ENCODE measurements at regions not wholly inside any gene's neighbourhood (a gene's known extent, or its start where the extent isn't known, plus 50 kb on each side); places are given as distances from the start of the nearest gene placed in this dataset.

- Histone ChIP-seq H3K9ac (ENCODE audit: low read length) (no peak overlapping the region), H3K4me2 (ENCODE audit: low read depth, low read length, poor library complexity, severe bottlenecking) (no peak overlapping the region), H3K9me3 (ENCODE audit: insufficient read depth, low read length) (no peaks in the 10 kb centered on the region), H3K9me2 (replicated peaks; ENCODE audit: insufficient read depth, low read length) (no peaks in the 10 kb centered on the region), H3K4me3 (ENCODE audit: insufficient read depth, low read length, poor library complexity, severe bottlenecking) (no peak overlapping the region), H3K79me2 (ENCODE audit: insufficient read depth, low read length) (no peaks in the 10 kb centered on the region), H2AFZ (ENCODE audit: low read depth, low read length, severe bottlenecking) (no peak overlapping the region), H3K36me3 (ENCODE audit: low read length) (no peaks in the 10 kb centered on the region), H3K27me3 (ENCODE audit: low read length) (no peaks in the 10 kb centered on the region), H4K20me1 (ENCODE audit: low read depth, low read length) (no peaks in the 10 kb centered on the region), H3F3A (ENCODE audit: insufficient read depth) (no peaks in the 10 kb centered on the region), H3K27ac (ENCODE audit: low read depth, low read length) (no peak overlapping the region)
- no peak for TF ChIP-seq CTCF (IDR thresholded peaks at IDR 0.05; ENCODE audit: insufficient read depth, low read length, poor library complexity, severe bottlenecking)
- no peak for TF ChIP-seq EZH2phosphoT487 (conservative IDR thresholded peaks at IDR 0.05; ENCODE audit: low read length)
These were observed 64.9 kb downstream of the DLL1 start for GRCh38 chr6:170225852-170226417.

GRCh38 chr6:170224694-170225660, 65.9 kb downstream of the DLL1 start:
- TF ChIP-seq EZH2phosphoT487 (conservative IDR thresholded peaks at IDR 0.05; ENCODE audit: low read length): no peak
- no peak for TF ChIP-seq CTCF (IDR thresholded peaks at IDR 0.05; ENCODE audit: insufficient read depth, low read length, poor library complexity, severe bottlenecking)
- Histone ChIP-seq H2AFZ (ENCODE audit: low read depth, low read length, severe bottlenecking) (no peak overlapping the region), H3K4me2 (ENCODE audit: low read depth, low read length, poor library complexity, severe bottlenecking) (no peak overlapping the region), H3K27ac (ENCODE audit: low read depth, low read length) (no peak overlapping the region), H3K4me3 (ENCODE audit: insufficient read depth, low read length, poor library complexity, severe bottlenecking) (no peak overlapping the region), H3K9me3 (ENCODE audit: insufficient read depth, low read length) (no peaks in the 10 kb centered on the region), H3F3A (ENCODE audit: insufficient read depth) (no peaks in the 10 kb centered on the region), H3K9me2 (replicated peaks; ENCODE audit: insufficient read depth, low read length) (no peaks in the 10 kb centered on the region), H3K79me2 (ENCODE audit: insufficient read depth, low read length) (no peaks in the 10 kb centered on the region), H4K20me1 (ENCODE audit: low read depth, low read length) (no peaks in the 10 kb centered on the region), H3K36me3 (ENCODE audit: low read length) (no peaks in the 10 kb centered on the region), H3K27me3 (ENCODE audit: low read length) (no peaks in the 10 kb centered on the region), H3K9ac (ENCODE audit: low read length) (no peak overlapping the region)

- Histone ChIP-seq H3K9ac (ENCODE audit: low read length) (no peak overlapping the region), H3K36me3 (ENCODE audit: low read length) (no peaks in the 10 kb centered on the region), H3F3A (ENCODE audit: insufficient read depth) (no peaks in the 10 kb centered on the region), H2AFZ (ENCODE audit: low read depth, low read length, severe bottlenecking) (no peak overlapping the region), H3K27me3 (ENCODE audit: low read length) (no peaks in the 10 kb centered on the region), H3K4me3 (ENCODE audit: insufficient read depth, low read length, poor library complexity, severe bottlenecking) (no peak overlapping the region), H3K9me2 (replicated peaks; ENCODE audit: insufficient read depth, low read length) (no peaks in the 10 kb centered on the region), H3K27ac (ENCODE audit: low read depth, low read length) (no peak overlapping the region), H3K79me2 (ENCODE audit: insufficient read depth, low read length) (no peaks in the 10 kb centered on the region), H4K20me1 (ENCODE audit: low read depth, low read length) (no peaks in the 10 kb centered on the region), H3K4me2 (ENCODE audit: low read depth, low read length, poor library complexity, severe bottlenecking) (no peak overlapping the region), H3K9me3 (ENCODE audit: insufficient read depth, low read length) (no peaks in the 10 kb centered on the region)
- no peak for TF ChIP-seq CTCF (IDR thresholded peaks at IDR 0.05; ENCODE audit: insufficient read depth, low read length, poor library complexity, severe bottlenecking)
- TF ChIP-seq EZH2phosphoT487 (conservative IDR thresholded peaks at IDR 0.05; ENCODE audit: low read length): no peak
These were observed 66.9 kb downstream of the DLL1 start for GRCh38 chr6:170223718-170224693.

Measured in SU-DHL-6 (cell line).